RWPE2 (cell line): ENCODE measurements at regions not wholly inside any gene's neighbourhood (a gene's known extent, or its start where the extent isn't known, plus 50 kb on each side); places are given as distances from the start of the nearest gene placed in this dataset.

Experiments used
- ATAC-seq: fragments of 200-7000 bp; cut with Tn5 transposase; 3 replicates; pipeline ENCODE4 v1.9.1; 2021; ENCODE audit warnings: low read depth
- DNase-seq: peaks from one replicate; pipeline ENCODE4 v3.0.0-alpha.2; 2020; ENCODE audit warnings: low spot score
- H3K27ac ChIP-seq: fragments of 450-650 bp; 2 replicates; pipeline ENCODE4 v1.5.1; 2017; ENCODE audit warnings: mild to moderate bottlenecking; ENCODE audit not compliant: poor library complexity, severe bottlenecking
- H3K27me3 ChIP-seq: fragments of 250-450 bp; sonication (Bioruptor Pico); 2 replicates; pipeline ENCODE4 v1.5.1; 2021; ENCODE audit warnings: mild to moderate bottlenecking, moderate library complexity; ENCODE audit not compliant: insufficient read depth, poor library complexity, severe bottlenecking
- H3K36me3 ChIP-seq: fragments of 250-450 bp; sonication (Bioruptor Pico); 2 replicates; pipeline ENCODE4 v1.5.1; 2020; ENCODE audit warnings: low read depth, mild to moderate bottlenecking, moderate library complexity
- H3K4me1 ChIP-seq: fragments of 250-450 bp; sonication (Bioruptor Pico); 2 replicates; pipeline ENCODE4 v1.5.1; 2021; ENCODE audit warnings: mild to moderate bottlenecking, moderate library complexity; ENCODE audit not compliant: insufficient read depth, poor library complexity, severe bottlenecking
- H3K4me3 ChIP-seq: fragments of 250-450 bp; sonication (Bioruptor Pico); 2 replicates; pipeline ENCODE4 v1.5.1; 2021; ENCODE audit warnings: mild to moderate bottlenecking, moderate library complexity; ENCODE audit not compliant: severe bottlenecking
- H3K9me3 ChIP-seq: fragments of 250-450 bp; sonication (Bioruptor Pico); 2 replicates; pipeline ENCODE4 v1.5.1; 2021; ENCODE audit warnings: mild to moderate bottlenecking, moderate library complexity; ENCODE audit not compliant: severe bottlenecking
- TF ChIP-seq, protein P1 (sequence below): fragments of 450-650 bp; IDR thresholded peaks from one replicate; pipeline ENCODE4 v1.5.1; 2017; ENCODE audit warnings: mild to moderate bottlenecking, moderate library complexity; ENCODE audit not compliant: poor library complexity, severe bottlenecking

DNA sequence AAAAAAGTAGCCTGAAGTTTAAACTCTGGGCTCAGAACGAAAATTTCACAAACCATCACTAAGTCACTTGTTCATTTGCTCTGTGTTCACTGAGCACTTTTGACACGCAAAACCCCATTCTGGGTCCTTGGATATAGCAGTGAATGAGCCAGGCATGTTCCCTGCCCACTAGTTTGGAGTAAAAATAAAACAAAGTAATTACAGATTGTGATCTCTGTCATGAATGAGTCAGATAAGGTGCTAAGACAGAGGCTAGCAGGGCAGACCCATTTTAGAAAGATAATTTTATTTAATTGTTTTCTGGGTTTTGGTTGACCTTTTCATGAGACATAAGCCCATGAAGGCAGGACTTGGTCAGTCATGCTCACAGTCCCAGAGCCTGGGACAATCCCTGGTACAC lies 84.1 kb upstream of the ARHGEF3 start:
- TF ChIP-seq, protein P1, sequence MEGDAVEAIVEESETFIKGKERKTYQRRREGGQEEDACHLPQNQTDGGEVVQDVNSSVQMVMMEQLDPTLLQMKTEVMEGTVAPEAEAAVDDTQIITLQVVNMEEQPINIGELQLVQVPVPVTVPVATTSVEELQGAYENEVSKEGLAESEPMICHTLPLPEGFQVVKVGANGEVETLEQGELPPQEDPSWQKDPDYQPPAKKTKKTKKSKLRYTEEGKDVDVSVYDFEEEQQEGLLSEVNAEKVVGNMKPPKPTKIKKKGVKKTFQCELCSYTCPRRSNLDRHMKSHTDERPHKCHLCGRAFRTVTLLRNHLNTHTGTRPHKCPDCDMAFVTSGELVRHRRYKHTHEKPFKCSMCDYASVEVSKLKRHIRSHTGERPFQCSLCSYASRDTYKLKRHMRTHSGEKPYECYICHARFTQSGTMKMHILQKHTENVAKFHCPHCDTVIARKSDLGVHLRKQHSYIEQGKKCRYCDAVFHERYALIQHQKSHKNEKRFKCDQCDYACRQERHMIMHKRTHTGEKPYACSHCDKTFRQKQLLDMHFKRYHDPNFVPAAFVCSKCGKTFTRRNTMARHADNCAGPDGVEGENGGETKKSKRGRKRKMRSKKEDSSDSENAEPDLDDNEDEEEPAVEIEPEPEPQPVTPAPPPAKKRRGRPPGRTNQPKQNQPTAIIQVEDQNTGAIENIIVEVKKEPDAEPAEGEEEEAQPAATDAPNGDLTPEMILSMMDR: no peak
- no peak for ATAC-seq
- H3K4me3 ChIP-seq: no peak overlapping the region

DNA sequence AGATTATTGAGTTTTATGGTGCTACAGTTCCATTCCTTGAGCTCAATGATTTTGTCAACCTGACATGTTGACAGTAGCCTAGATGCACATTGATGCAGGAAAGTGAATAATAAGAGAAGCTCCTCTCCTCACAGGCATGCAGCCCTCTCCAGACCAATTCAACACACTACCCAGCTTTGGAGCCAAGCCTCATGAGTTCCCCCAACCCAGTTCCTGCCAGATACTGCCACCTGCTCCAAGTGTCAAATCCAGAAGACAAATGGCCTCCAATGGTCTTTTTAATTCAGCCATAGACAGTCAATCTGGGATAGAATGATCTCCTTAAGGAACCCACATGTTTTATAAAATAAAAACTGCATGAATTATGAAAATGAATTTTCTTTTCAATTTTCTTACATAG lies 83.7 kb upstream of the ARHGEF3 start:
- DNase-seq: no peak
- no peak for ATAC-seq

More for the DNA sequence above, 84.1 kb upstream of the ARHGEF3 start:
- no peaks in the 10 kb centered on the region for H3K4me1 ChIP-seq
- H3K9me3 ChIP-seq: no peaks in the 10 kb centered on the region
- H3K27me3 ChIP-seq: no peaks in the 10 kb centered on the region
- DNase-seq: no peak
- no peak overlapping the region for H3K27ac ChIP-seq
- no peaks in the 10 kb centered on the region for H3K36me3 ChIP-seq

DNA sequence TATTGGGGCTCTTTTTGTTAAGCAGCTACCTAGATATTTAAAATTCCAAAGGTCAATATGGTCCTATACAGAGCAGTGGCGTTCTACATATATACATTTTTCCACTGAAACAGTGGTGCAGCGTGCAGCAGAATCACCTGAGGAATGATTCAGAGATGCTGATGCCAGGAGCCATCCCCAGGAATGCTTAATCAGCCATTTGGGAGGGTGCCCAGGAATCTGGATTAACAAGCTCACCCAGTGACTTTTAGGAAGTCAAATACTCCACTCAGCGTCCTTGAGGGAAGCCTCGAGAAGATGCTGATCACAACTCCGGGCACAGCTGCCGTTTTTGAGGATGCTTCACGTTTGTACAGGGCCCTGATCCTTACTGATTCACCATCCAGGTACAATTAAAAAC lies 82.6 kb upstream of the ARHGEF3 start:
- Histone ChIP-seq H3K27ac (no peak overlapping the region), H3K36me3 (no peaks in the 10 kb centered on the region), H3K9me3 (no peaks in the 10 kb centered on the region), H3K4me3 (no peak overlapping the region), H3K4me1 (peaks cover under 1% of the 10 kb centered on the region), H3K27me3 (no peaks in the 10 kb centered on the region)
- ATAC-seq (peak; percentile 38; the same call in 2 of the 3 replicates), DNase-seq (no peak)
- TF ChIP-seq, protein P1: no peak

More for the DNA sequence above, 83.7 kb upstream of the ARHGEF3 start:
- Histone ChIP-seq H3K27ac (no peak overlapping the region), H3K9me3 (no peaks in the 10 kb centered on the region), H3K4me1 (no peaks in the 10 kb centered on the region), H3K27me3 (no peaks in the 10 kb centered on the region), H3K36me3 (no peaks in the 10 kb centered on the region), H3K4me3 (no peak overlapping the region)
- TF ChIP-seq, protein P1: no peak

DNA sequence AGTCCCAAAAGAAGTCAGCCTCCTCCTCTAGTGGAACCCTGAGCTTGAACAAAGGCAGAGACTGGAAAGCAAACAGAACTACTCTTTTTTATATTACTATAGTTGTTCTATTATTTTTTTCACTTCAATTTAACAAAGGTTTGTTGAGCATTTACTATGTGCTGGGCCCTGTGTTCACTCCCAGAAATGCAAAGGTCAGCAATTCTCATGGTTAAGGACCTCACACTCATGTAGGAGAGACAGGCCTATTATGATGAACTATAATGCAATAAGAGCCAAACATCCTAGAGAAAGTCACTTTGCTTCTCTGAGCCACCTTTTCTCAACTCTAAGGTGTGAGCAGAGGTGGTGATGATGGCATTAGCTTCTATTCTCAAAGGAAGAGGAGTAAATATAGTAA lies 82.1 kb upstream of the ARHGEF3 start:
- no peak for ATAC-seq
- Histone ChIP-seq H3K4me1 (peaks cover 4% of the 10 kb centered on the region), H3K27ac (no peak overlapping the region), H3K36me3 (no peaks in the 10 kb centered on the region), H3K4me3 (no peak overlapping the region), H3K9me3 (no peaks in the 10 kb centered on the region), H3K27me3 (no peaks in the 10 kb centered on the region)
- TF ChIP-seq, protein P1: no peak
- DNase-seq: no peak

DNA sequence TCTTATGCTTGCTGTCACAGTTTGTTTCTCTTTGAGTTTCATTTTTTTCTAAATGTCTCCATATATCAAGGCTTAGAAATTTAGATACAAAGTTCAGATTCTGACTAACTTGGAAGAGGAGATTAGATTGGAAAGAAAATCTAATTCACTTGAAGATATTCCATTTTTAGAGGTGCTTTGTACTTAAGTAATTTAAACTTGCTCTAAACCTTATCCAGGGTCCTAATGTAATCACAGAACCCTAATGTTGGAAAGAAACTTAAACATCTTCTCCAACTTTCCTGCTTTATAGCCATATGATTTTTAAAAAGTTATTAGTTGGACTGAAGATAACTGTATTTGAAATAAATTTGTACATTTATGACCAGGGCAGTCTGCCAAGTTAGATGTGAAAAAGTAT lies 81.1 kb upstream of the ARHGEF3 start:
- TF ChIP-seq, protein P1: no peak

More for the DNA sequence above, 81.1 kb upstream of the ARHGEF3 start:
- no peaks in the 10 kb centered on the region for H3K27me3 ChIP-seq
- DNase-seq (no peak), ATAC-seq (no peak)
- H3K4me1 ChIP-seq: peaks cover 4% of the 10 kb centered on the region
- H3K4me3 ChIP-seq: no peak overlapping the region
- H3K27ac ChIP-seq: no peak overlapping the region
- no peaks in the 10 kb centered on the region for H3K9me3 ChIP-seq
- H3K36me3 ChIP-seq: no peaks in the 10 kb centered on the region
